HL-60/S4 (cell line): ENCODE measurements at regions not wholly inside any gene's neighbourhood (a gene's known extent, or its start where the extent isn't known, plus 50 kb on each side); places are given as distances from the start of the nearest gene placed in this dataset.

Source experiments
- in situ Hi-C: fragments of 300-500 bp; cut with MboI; formaldehyde crosslinking; loops from 2 replicates; pipeline ENCODE4 v1.14.3; 2022; ENCODE audit warnings: low sequenced_read_pairs

- in situ Hi-C loops = no loop called here
Observed at GRCh38 chr20:11323816-11324215, 593.9 kb upstream of the BTBD3 start.

- in situ Hi-C loops = no loop called here
Observed at GRCh38 chr20:11324990-11325389, 592.7 kb upstream of the BTBD3 start.

GRCh38 chr20:11328839-11329238 is 588.9 kb upstream of the BTBD3 start:
- in situ Hi-C loops = no loop called here

- in situ Hi-C loops = no loop called here
Observed at GRCh38 chr20:11329271-11329670, 588.4 kb upstream of the BTBD3 start.

- in situ Hi-C loops = no loop called here
Observed at GRCh38 chr20:11331096-11331495, 586.6 kb upstream of the BTBD3 start.

- in situ Hi-C loops = no loop called here
Observed at GRCh38 chr20:11332381-11332780, 585.3 kb upstream of the BTBD3 start.

GRCh38 chr20:11333634-11334033 is 584.1 kb upstream of the BTBD3 start:
- in situ Hi-C loops = no loop called here

GRCh38 chr20:11337361-11338130 is 580.1 kb upstream of the BTBD3 start:
- in situ Hi-C loops = no loop called here

- in situ Hi-C loops = no loop called here
Observed at GRCh38 chr20:11338496-11339306, 579.0 kb upstream of the BTBD3 start.

GRCh38 chr20:11344939-11345338 is 572.8 kb upstream of the BTBD3 start:
- in situ Hi-C loops = no loop called here

- in situ Hi-C loops = no loop called here
Observed at GRCh38 chr20:11347738-11348137, 570.0 kb upstream of the BTBD3 start.

- in situ Hi-C loops = no loop called here
Observed at GRCh38 chr20:11350126-11351005, 567.3 kb upstream of the BTBD3 start.

- in situ Hi-C loops = no loop called here
Observed at GRCh38 chr20:11352041-11352440, 565.7 kb upstream of the BTBD3 start.

GRCh38 chr20:11354846-11355245 is 562.8 kb upstream of the BTBD3 start:
- in situ Hi-C loops = no loop called here

GRCh38 chr20:11355345-11355744 is 562.3 kb upstream of the BTBD3 start:
- in situ Hi-C loops = no loop called here

- in situ Hi-C loops = no loop called here
Observed at GRCh38 chr20:11356061-11356460, 561.6 kb upstream of the BTBD3 start.

- in situ Hi-C loops = no loop called here
Observed at GRCh38 chr20:11362450-11362849, 555.2 kb upstream of the BTBD3 start.

- in situ Hi-C loops = no loop called here
Observed at GRCh38 chr20:11364736-11365135, 553.0 kb upstream of the BTBD3 start.

GRCh38 chr20:11366660-11367059 is 551.0 kb upstream of the BTBD3 start:
- in situ Hi-C loops = no loop called here

GRCh38 chr20:11368499-11368898 is 549.2 kb upstream of the BTBD3 start:
- in situ Hi-C loops = no loop called here
